Mesendoderm (in vitro differentiated cells): ENCODE measurements at regions not wholly inside any gene's neighbourhood (a gene's known extent, or its start where the extent isn't known, plus 50 kb on each side); places are given as distances from the start of the nearest gene placed in this dataset.

Experiments
- DNase-seq: peaks from one replicate; pipeline ENCODE4 v3.0.0; 2013
- H2AK5ac ChIP-seq: 2 replicates; pipeline ENCODE4 v1.6.1; 2013; ENCODE audit warnings: low read length, inconsistent platforms
- H2BK120ac ChIP-seq: 2 replicates; pipeline ENCODE4 v1.6.1; 2013; ENCODE audit warnings: low read depth, mild to moderate bottlenecking, low read length, moderate library complexity, mixed read lengths
- H2BK15ac ChIP-seq: replicated peaks from 2 replicates; pipeline ENCODE4 v1.6.1; 2013; ENCODE audit warnings: low read depth, mild to moderate bottlenecking, moderate library complexity
- H2BK5ac ChIP-seq: 2 replicates; pipeline ENCODE4 v1.6.1; 2013; ENCODE audit warnings: low read length, inconsistent platforms
- H3K18ac ChIP-seq: 2 replicates; pipeline ENCODE4 v1.6.1; 2013; ENCODE audit warnings: mild to moderate bottlenecking, low read length, mixed read lengths
- H3K23ac ChIP-seq: one replicate; pipeline ENCODE4 v1.6.1; 2013; ENCODE audit warnings: low read length
- H3K27ac ChIP-seq: 2 replicates; pipeline ENCODE4 v1.5.1; 2013; ENCODE audit warnings: low read depth, mild to moderate bottlenecking, inconsistent platforms, low read length, moderate library complexity
- H3K27me3 ChIP-seq: 2 replicates; pipeline ENCODE4 v1.6.1; 2013; ENCODE audit warnings: low read length, control low read depth, mild to moderate bottlenecking, inconsistent platforms; ENCODE audit not compliant: insufficient read depth, poor library complexity
- H3K36me3 ChIP-seq: 2 replicates; pipeline ENCODE4 v1.6.1; 2013; ENCODE audit warnings: low read length, inconsistent platforms; ENCODE audit not compliant: control insufficient read depth, insufficient read depth
- H3K4ac ChIP-seq: one replicate; pipeline ENCODE4 v1.6.1; 2013; ENCODE audit warnings: low read depth, mild to moderate bottlenecking, low read length, moderate library complexity
- H3K4me1 ChIP-seq: 2 replicates; pipeline ENCODE4 v1.6.1; 2013; ENCODE audit warnings: low read depth, low read length, inconsistent platforms; ENCODE audit not compliant: control insufficient read depth
- H3K4me2 ChIP-seq: 2 replicates; pipeline ENCODE4 v1.6.1; 2013; ENCODE audit warnings: low read length
- H3K4me3 ChIP-seq: 2 replicates; pipeline ENCODE4 v1.5.1; 2013; ENCODE audit warnings: mild to moderate bottlenecking, low read length
- H3K56ac ChIP-seq: one replicate; pipeline ENCODE4 v1.6.1; 2013; ENCODE audit warnings: low read length
- H3K79me1 ChIP-seq: 2 replicates; pipeline ENCODE4 v1.6.1; 2013; ENCODE audit warnings: low read length, inconsistent platforms
- H3K79me2 ChIP-seq: 2 replicates; pipeline ENCODE4 v1.6.1; 2013; ENCODE audit warnings: mild to moderate bottlenecking, low read length; ENCODE audit not compliant: control insufficient read depth, insufficient read depth
- H3K9ac ChIP-seq: 2 replicates; pipeline ENCODE4 v1.6.1; 2013; ENCODE audit warnings: low read length, inconsistent platforms
- H4K5ac ChIP-seq: one replicate; pipeline ENCODE4 v1.6.1; 2013; ENCODE audit warnings: low read length
- H4K8ac ChIP-seq: one replicate; pipeline ENCODE4 v1.6.1; 2013; ENCODE audit warnings: low read depth, mild to moderate bottlenecking, control low read depth, low read length, moderate library complexity
- WGBS: extraction: QIAGEN DNeasy Blood & Tissue Kit; methylation state at CpG from one replicate; pipeline ENCODE4 v1.1.7; 2013; ENCODE audit warnings: low lambda C conversion rate, missing lambda C conversion rate; ENCODE audit not compliant: insufficient coverage; ENCODE audit errors: extremely low coverage; 5-methylcytosine and 5-hydroxymethylcytosine counted together

- Histone ChIP-seq H3K79me2 (no peaks in the 10 kb centered on the region), H2AK5ac (no peak overlapping the region), H2BK15ac (no peak overlapping the region), H3K4me3 (no peak overlapping the region), H2BK120ac (no peak overlapping the region), H3K18ac (no peak overlapping the region), H3K9ac (no peak overlapping the region), H3K27ac (no peak overlapping the region), H3K36me3 (no peaks in the 10 kb centered on the region), H4K5ac (no peak overlapping the region), H3K4me1 (no peaks in the 10 kb centered on the region), H3K4me2 (no peak overlapping the region), H3K56ac (no peak overlapping the region), H3K4ac (no peak overlapping the region), H3K79me1 (no peaks in the 10 kb centered on the region), H4K8ac (no peak overlapping the region), H3K27me3 (no peaks in the 10 kb centered on the region), H2BK5ac (no peak overlapping the region), H3K23ac (no peak overlapping the region)
- DNase-seq, result no peak
Measured at GRCh38 chr21:38556390-38556789, 58.1 kb upstream of the ERG start.

- Histone ChIP-seq H3K18ac (no peak overlapping the region), H2BK5ac (no peak overlapping the region), H4K5ac (no peak overlapping the region), H3K4me1 (no peaks in the 10 kb centered on the region), H3K56ac (no peak overlapping the region), H3K4ac (no peak overlapping the region), H3K9ac (no peak overlapping the region), H3K4me3 (no peak overlapping the region), H2BK120ac (no peak overlapping the region), H3K23ac (no peak overlapping the region), H3K27me3 (no peaks in the 10 kb centered on the region), H3K4me2 (no peak overlapping the region), H3K79me1 (no peaks in the 10 kb centered on the region), H3K36me3 (no peaks in the 10 kb centered on the region), H2AK5ac (no peak overlapping the region), H2BK15ac (no peak overlapping the region), H3K79me2 (no peaks in the 10 kb centered on the region), H3K27ac (no peak overlapping the region), H4K8ac (no peak overlapping the region)
- DNase-seq, result no peak
Measured at GRCh38 chr21:38561205-38561604, 62.9 kb upstream of the ERG start.

GRCh38 chr21:38561613-38562581 is 63.6 kb upstream of the ERG start:
- Histone ChIP-seq H3K79me1 (no peaks in the 10 kb centered on the region), H2BK120ac (no peak overlapping the region), H3K18ac (no peak overlapping the region), H3K56ac (no peak overlapping the region), H4K8ac (no peak overlapping the region), H2BK15ac (no peak overlapping the region), H3K27me3 (no peaks in the 10 kb centered on the region), H3K4me1 (no peaks in the 10 kb centered on the region), H2BK5ac (no peak overlapping the region), H3K4me3 (no peak overlapping the region), H3K9ac (no peak overlapping the region), H2AK5ac (no peak overlapping the region), H3K79me2 (no peaks in the 10 kb centered on the region), H3K27ac (no peak overlapping the region), H3K23ac (no peak overlapping the region), H3K36me3 (no peaks in the 10 kb centered on the region), H3K4ac (no peak overlapping the region), H4K5ac (no peak overlapping the region), H3K4me2 (no peak overlapping the region)
- WGBS, result no CpG with 5 or more reads among the region's 7 CpGs
- no peak for DNase-seq

- H3K9ac ChIP-seq, result no peak overlapping the region
- no peak overlapping the region for H2BK5ac ChIP-seq
- no peak overlapping the region for H2BK120ac ChIP-seq
- H3K79me1 ChIP-seq, result no peaks in the 10 kb centered on the region
- no peaks in the 10 kb centered on the region for H3K79me2 ChIP-seq
- no peak overlapping the region for H3K18ac ChIP-seq
- H3K4me3 ChIP-seq, result no peak overlapping the region
- no peak overlapping the region for H4K8ac ChIP-seq
- no peak overlapping the region for H3K4ac ChIP-seq
- no peak overlapping the region for H3K23ac ChIP-seq
- no CpG with 5 or more reads among the region's 17 CpGs for WGBS
- H2AK5ac ChIP-seq, result no peak overlapping the region
- no peaks in the 10 kb centered on the region for H3K36me3 ChIP-seq
- H2BK15ac ChIP-seq, result no peak overlapping the region
- DNase-seq, result peak; percentile 40
- no peaks in the 10 kb centered on the region for H3K4me1 ChIP-seq
- no peak overlapping the region for H4K5ac ChIP-seq
- no peak overlapping the region for H3K27ac ChIP-seq
- H3K56ac ChIP-seq, result no peak overlapping the region
- H3K27me3 ChIP-seq, result no peaks in the 10 kb centered on the region
- H3K4me2 ChIP-seq, result no peak overlapping the region
Measured at GRCh38 chr21:38567335-38567969, 69.2 kb upstream of the ERG start.

GRCh38 chr21:38567970-38568360 is 69.7 kb upstream of the ERG start:
- no peaks in the 10 kb centered on the region for H3K36me3 ChIP-seq
- H3K4me1 ChIP-seq, result no peaks in the 10 kb centered on the region
- no peaks in the 10 kb centered on the region for H3K79me2 ChIP-seq
- no peak overlapping the region for H2BK5ac ChIP-seq
- H4K5ac ChIP-seq, result no peak overlapping the region
- H2BK120ac ChIP-seq, result no peak overlapping the region
- H3K4me3 ChIP-seq, result no peak overlapping the region
- H3K56ac ChIP-seq, result no peak overlapping the region
- no peak overlapping the region for H3K9ac ChIP-seq
- H3K4me2 ChIP-seq, result no peak overlapping the region
- no peak for DNase-seq
- no peak overlapping the region for H2BK15ac ChIP-seq
- no peak overlapping the region for H3K27ac ChIP-seq
- H4K8ac ChIP-seq, result no peak overlapping the region
- no peak overlapping the region for H2AK5ac ChIP-seq
- no CpG with 5 or more reads among the region's 7 CpGs for WGBS
- H3K27me3 ChIP-seq, result no peaks in the 10 kb centered on the region
- H3K18ac ChIP-seq, result no peak overlapping the region
- no peaks in the 10 kb centered on the region for H3K79me1 ChIP-seq
- no peak overlapping the region for H3K23ac ChIP-seq
- no peak overlapping the region for H3K4ac ChIP-seq
